B cell (primary cell): ENCODE measurements at regions not wholly inside any gene's neighbourhood (a gene's known extent, or its start where the extent isn't known, plus 50 kb on each side); places are given as distances from the start of the nearest gene placed in this dataset.

Experiments
- ATAC-seq: fragments of 200-7000 bp; cut with Tn5 transposase; one replicate; pipeline ENCODE4 v1.10.0; 2021; ENCODE audit warnings: low read depth, mild to moderate bottlenecking, moderate number of reproducible peaks, moderate library complexity
- CTCF ChIA-PET: fragments of 350-600 bp; sonication (Branson Sonifier 250); formaldehyde crosslinking; loops from one replicate; lab custom pipeline; 2021; ENCODE audit warnings: antibody characterized with exemption, inconsistent platforms; lab: Charles Lee
- POLR2A ChIA-PET: fragments of 350-600 bp; sonication (Branson Sonifier 250); formaldehyde crosslinking; loops from one replicate; lab custom pipeline; 2021; ENCODE audit warnings: antibody characterized with exemption; lab: Charles Lee
- DNase-seq: peaks from one replicate; pipeline ENCODE4 v3.0.0; 2013
- H2AFZ ChIP-seq: 2 replicates; pipeline ENCODE4 v1.6.1; 2012; ENCODE audit warnings: mild to moderate bottlenecking, low read depth, low read length; ENCODE audit not compliant: insufficient read depth, poor library complexity, severe bottlenecking
- H3K27ac ChIP-seq, 2 donors: 1 replicate in 1 of 2; 2 replicates in 1 of 2; pipeline ENCODE4 v1.5.1; 2012 to 2013; ENCODE audit warnings: low read length in 2 of 2, mild to moderate bottlenecking in 2 of 2, moderate library complexity in 1 of 2
- H3K27me3 ChIP-seq, 4 experiments: fragments of 200-600 bp in 1 of 4; sonication (generic) in 1 of 4; replicated peaks in 1 of 4; 1 replicate in 2 of 4; 2 replicates in 2 of 4; pipeline versions ENCODE4 v1.6.1 to v1.7.0; 2013 to 2016; ENCODE audit warnings: low read length in 3 of 4, mild to moderate bottlenecking in 2 of 4, mixed read lengths in 1 of 4, moderate library complexity in 1 of 4; ENCODE audit not compliant: insufficient read depth in 4 of 4, control insufficient read depth in 3 of 4; ENCODE audit errors: control extremely low read depth in 1 of 4
- H3K36me3 ChIP-seq, 2 experiments: replicated peaks in 1 of 2; 1 replicate in 1 of 2; 2 replicates in 1 of 2; pipeline versions ENCODE4 v1.6.1 to v1.7.1; 2013; ENCODE audit warnings: low read length in 1 of 2; ENCODE audit not compliant: insufficient read depth in 2 of 2, control insufficient read depth in 1 of 2; ENCODE audit errors: control extremely low read depth in 1 of 2, extremely low read depth in 1 of 2
- H3K4me1 ChIP-seq, 2 donors: fragments of 200-600 bp in 1 of 2; sonication (generic) in 1 of 2; 1 replicate in 1 of 2; 2 replicates in 1 of 2; pipeline versions ENCODE4 v1.5.1 to v1.6.1; 2013 to 2017; ENCODE audit warnings: low read length in 2 of 2; ENCODE audit not compliant: control insufficient read depth in 2 of 2, insufficient read depth in 2 of 2
- H3K4me2 ChIP-seq: replicated peaks from 2 replicates; pipeline ENCODE3; 2012; ENCODE audit warnings: mild to moderate bottlenecking, low read depth, low read length; ENCODE audit not compliant: poor library complexity, severe bottlenecking
- H3K4me3 ChIP-seq, 5 experiments: fragments of 200-600 bp in 1 of 5; sonication (generic) in 1 of 5; 1 replicate in 3 of 5; 2 replicates in 2 of 5; pipeline versions ENCODE4 v1.5.1 to v1.7.0; 2011 to 2016; ENCODE audit warnings: low read length in 4 of 5, mild to moderate bottlenecking in 4 of 5, low read depth in 2 of 5, control low read depth in 1 of 5, moderate library complexity in 1 of 5; ENCODE audit not compliant: insufficient read depth in 1 of 5; ENCODE audit errors: control extremely low read depth in 1 of 5, extremely low read depth in 1 of 5
- H3K79me2 ChIP-seq: fragments of 200-600 bp; sonication (generic); one replicate; pipeline ENCODE4 v1.6.0; 2016; ENCODE audit warnings: low read length; ENCODE audit not compliant: control insufficient read depth, insufficient read depth
- H3K9ac ChIP-seq: fragments of 200-600 bp; sonication (generic); 2 replicates; pipeline ENCODE4 v1.6.1; 2017; ENCODE audit warnings: mild to moderate bottlenecking, low read length, moderate library complexity
- H3K9me3 ChIP-seq, 3 donors: one replicate each; pipeline versions ENCODE4 v1.6.1 to v1.7.1; 2013; ENCODE audit warnings: low read length in 2 of 3; ENCODE audit not compliant: control insufficient read depth in 2 of 3, insufficient read depth in 1 of 3; ENCODE audit errors: control extremely low read depth in 1 of 3
- H4K20me1 ChIP-seq: 2 replicates; pipeline ENCODE4 v1.6.0; 2012; ENCODE audit warnings: mild to moderate bottlenecking, low read length; ENCODE audit not compliant: insufficient read depth, control insufficient read depth, poor library complexity, severe bottlenecking
- H3K27ac Mint-ChIP-seq: one replicate; pipeline ENCODE4 v1.8.0; 2021; ENCODE audit warnings: mixed read lengths
- H3K27me3 Mint-ChIP-seq: one replicate; pipeline ENCODE4 v1.8.0; 2021; ENCODE audit warnings: mixed read lengths
- H3K4me1 Mint-ChIP-seq: one replicate; pipeline ENCODE4 v1.8.0; 2021; ENCODE audit warnings: mixed read lengths
- H3K4me3 Mint-ChIP-seq: one replicate; pipeline ENCODE4 v1.8.0; 2021; ENCODE audit warnings: mixed read lengths
- H3K9me3 Mint-ChIP-seq: one replicate; pipeline ENCODE4 v1.8.0; 2022; ENCODE audit warnings: mixed read lengths; ENCODE audit not compliant: insufficient read depth
- EZH2 ChIP-seq: IDR thresholded peaks from 2 replicates; pipeline ENCODE4 v1.6.1; 2012; ENCODE audit warnings: borderline replicate concordance, low read depth, mild to moderate bottlenecking, moderate library complexity, low read length; ENCODE audit not compliant: insufficient read depth, poor library complexity, severe bottlenecking
- WGBS: methylation state at CpG from one replicate; pipeline ENCODE4 v1.1.5; 2013; ENCODE audit warnings: missing lambda C conversion rate; ENCODE audit not compliant: insufficient coverage; 5-methylcytosine and 5-hydroxymethylcytosine counted together
- intact Hi-C: fragments of 100-400 bp; cut with micrococcal nuclease; formaldehyde crosslinking; loops from one replicate; pipeline ENCODE4 v1.10.0; 2022
- TF ChIP-seq, protein P1 (sequence below): fragments of 200-600 bp; IDR thresholded peaks from one replicate; pipeline ENCODE4 v1.8.0; 2022; ENCODE audit warnings: antibody characterized with exemption, mild to moderate bottlenecking

DNA sequence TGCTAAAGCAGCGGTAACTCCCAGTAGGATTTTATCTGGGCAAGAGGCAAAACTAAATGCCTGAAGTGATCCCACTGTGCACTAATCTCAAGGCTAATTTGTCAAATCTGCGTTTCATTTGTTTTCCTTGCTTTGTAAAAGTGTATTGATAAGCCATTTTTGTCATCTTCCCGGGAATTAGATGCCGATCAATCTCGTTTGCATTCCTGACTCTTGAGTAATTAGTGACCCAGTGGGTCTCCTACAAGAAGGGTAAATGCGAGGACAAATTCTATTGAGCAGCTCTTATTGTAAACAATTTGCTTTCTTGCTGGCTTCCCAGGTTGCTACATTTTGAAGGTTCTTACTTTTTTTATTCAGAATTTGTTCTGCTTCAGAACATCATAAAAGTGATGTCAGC, 129.7 kb downstream of the EFNB2 start:
- no peak overlapping the region for H3K27ac Mint-ChIP-seq
- no peak for TF ChIP-seq EZH2
- TF ChIP-seq, protein P1, sequence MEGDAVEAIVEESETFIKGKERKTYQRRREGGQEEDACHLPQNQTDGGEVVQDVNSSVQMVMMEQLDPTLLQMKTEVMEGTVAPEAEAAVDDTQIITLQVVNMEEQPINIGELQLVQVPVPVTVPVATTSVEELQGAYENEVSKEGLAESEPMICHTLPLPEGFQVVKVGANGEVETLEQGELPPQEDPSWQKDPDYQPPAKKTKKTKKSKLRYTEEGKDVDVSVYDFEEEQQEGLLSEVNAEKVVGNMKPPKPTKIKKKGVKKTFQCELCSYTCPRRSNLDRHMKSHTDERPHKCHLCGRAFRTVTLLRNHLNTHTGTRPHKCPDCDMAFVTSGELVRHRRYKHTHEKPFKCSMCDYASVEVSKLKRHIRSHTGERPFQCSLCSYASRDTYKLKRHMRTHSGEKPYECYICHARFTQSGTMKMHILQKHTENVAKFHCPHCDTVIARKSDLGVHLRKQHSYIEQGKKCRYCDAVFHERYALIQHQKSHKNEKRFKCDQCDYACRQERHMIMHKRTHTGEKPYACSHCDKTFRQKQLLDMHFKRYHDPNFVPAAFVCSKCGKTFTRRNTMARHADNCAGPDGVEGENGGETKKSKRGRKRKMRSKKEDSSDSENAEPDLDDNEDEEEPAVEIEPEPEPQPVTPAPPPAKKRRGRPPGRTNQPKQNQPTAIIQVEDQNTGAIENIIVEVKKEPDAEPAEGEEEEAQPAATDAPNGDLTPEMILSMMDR, result no peak
- Histone ChIP-seq H3K27me3 (no peaks in the 10 kb centered on the region), H3K79me2 (no peaks in the 10 kb centered on the region), H3K4me3 (no peak overlapping the region), H3K4me1 (no peaks in the 10 kb centered on the region), H3K27ac (no peak overlapping the region), H3K9me3 (no peaks in the 10 kb centered on the region), H3K36me3 (no peaks in the 10 kb centered on the region), H3K4me2 (no peak overlapping the region), H2AFZ (no peak overlapping the region), H3K9ac (no peak overlapping the region), H4K20me1 (no peaks in the 10 kb centered on the region)
- CTCF ChIA-PET, result no interaction called here
- intact Hi-C loops, result no loop called here
- H3K4me3 Mint-ChIP-seq, result no peak overlapping the region
- ATAC-seq, result no peak
- H3K27me3 Mint-ChIP-seq, result no peaks in the 10 kb centered on the region
- no peaks in the 10 kb centered on the region for H3K4me1 Mint-ChIP-seq
- POLR2A ChIA-PET, result no interaction called here
- 93% methylated on average over 5 of the region's 6 CpGs for WGBS
- no peaks in the 10 kb centered on the region for H3K9me3 Mint-ChIP-seq
- DNase-seq, result no peak

DNA sequence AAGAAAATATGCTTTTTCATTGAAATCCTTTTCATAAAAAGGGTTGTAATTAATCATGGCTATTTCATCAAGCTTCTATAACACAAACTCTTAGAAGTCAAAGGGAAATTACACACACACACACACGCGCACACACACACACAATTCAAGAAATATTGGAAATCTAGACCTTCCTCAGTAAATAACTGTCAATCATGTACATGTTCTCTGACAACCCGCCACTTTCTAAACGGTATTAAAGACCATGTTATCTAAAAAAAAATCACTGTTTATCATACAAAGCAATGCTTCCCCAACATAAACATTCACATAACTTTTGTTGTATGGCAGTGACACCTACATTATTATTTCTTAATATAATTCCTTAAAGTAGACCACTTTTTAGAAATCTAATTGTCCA, 132.2 kb downstream of the EFNB2 start:
- Mint-ChIP-seq H3K9me3 (no peaks in the 10 kb centered on the region), H3K4me3 (no peak overlapping the region), H3K4me1 (no peaks in the 10 kb centered on the region), H3K27ac (no peak overlapping the region), H3K27me3 (no peaks in the 10 kb centered on the region)
- ChIA-PET CTCF (no interaction called here), POLR2A (no interaction called here)
- intact Hi-C loops, result no loop called here
- no peaks in the 10 kb centered on the region for H3K9me3 ChIP-seq
- DNase-seq (no peak), ATAC-seq (no peak)
- H3K4me1 ChIP-seq, result no peaks in the 10 kb centered on the region
- no peak overlapping the region for H3K4me2 ChIP-seq
- no peak overlapping the region for H3K27ac ChIP-seq
- H3K36me3 ChIP-seq, result no peaks in the 10 kb centered on the region
- no peak overlapping the region for H3K9ac ChIP-seq
- no peak overlapping the region for H3K4me3 ChIP-seq
- no peak for TF ChIP-seq EZH2
- TF ChIP-seq, protein P1, result no peak
- H3K79me2 ChIP-seq, result no peaks in the 10 kb centered on the region
- no peak overlapping the region for H2AFZ ChIP-seq
- no peaks in the 10 kb centered on the region for H4K20me1 ChIP-seq
- WGBS, result 88% methylated on average over 2 of the region's 4 CpGs
- no peaks in the 10 kb centered on the region for H3K27me3 ChIP-seq
